ENCODE measurements at regions not wholly inside any gene's neighbourhood (a gene's known extent, or its start where the extent isn't known, plus 50 kb on each side); places are given as distances from the start of the nearest gene placed in this dataset.

DNA sequence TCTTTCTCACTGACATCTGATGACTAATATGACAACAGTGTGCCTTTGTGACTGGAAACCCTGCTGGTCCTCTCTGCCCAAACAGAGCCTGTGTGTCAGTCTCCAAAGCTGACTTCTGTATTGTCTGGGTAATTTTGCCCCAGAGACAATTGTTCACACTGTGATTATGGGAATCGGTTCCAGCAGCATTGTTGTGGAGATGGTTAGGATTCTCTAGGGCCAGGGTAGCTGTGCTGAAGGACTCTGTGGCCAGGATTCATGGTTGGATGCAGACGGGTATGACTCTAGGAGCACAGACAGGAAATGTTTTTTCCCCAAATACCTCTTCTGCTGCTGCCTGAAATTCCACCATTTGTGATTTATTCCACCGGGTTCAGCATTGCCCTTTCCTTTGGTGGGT is 57.5 kb upstream of the ITGA11 start:
- TF ChIP-seq POLR2AphosphoS5 (IDR thresholded peaks at IDR 0.05; ENCODE audit: low read depth, low read length) (no peak), POLR2A (IDR thresholded peaks at IDR 0.05; ENCODE audit: low read depth, low read length) (no peak)

Data from GM12892 (cell line).